ENCODE measurements at regions not wholly inside any gene's neighbourhood (a gene's known extent, or its start where the extent isn't known, plus 50 kb on each side); places are given as distances from the start of the nearest gene placed in this dataset.
"Not testable (repeated sequence)": the region's sequence is repeated elsewhere in the genome, so short reads cannot be mapped to it uniquely, and the experiment has no call there.

DNA sequence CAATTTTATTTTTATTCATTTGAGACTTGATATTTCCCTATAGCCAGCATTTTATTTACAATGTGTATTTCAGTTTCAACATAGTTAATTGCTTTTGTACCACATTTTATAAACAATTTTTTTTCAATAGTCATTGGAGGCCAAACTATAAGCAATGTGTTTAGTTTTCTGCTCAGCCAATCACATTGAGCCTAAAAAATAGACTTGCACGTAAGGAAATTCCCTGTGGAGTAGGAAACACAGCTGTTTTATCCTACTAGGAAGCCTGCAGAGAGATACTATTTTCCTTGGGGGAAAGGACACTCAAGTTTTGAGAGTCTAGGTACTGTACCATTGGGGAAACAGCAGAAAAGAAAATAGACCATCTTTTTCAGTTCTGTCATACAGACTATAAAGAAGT is 410.2 kb upstream of the GOT2 start:
- in situ Hi-C loops (cut with HindIII; ENCODE audit: low sequenced_read_pairs), result no loop called here
- DNase-seq (ENCODE audit: low spot score), result no peak

GRCh38 chr16:59126486-59126885 is 392.4 kb upstream of the GOT2 start:
- in situ Hi-C loops (cut with HindIII; ENCODE audit: low sequenced_read_pairs), result no loop called here
- no peak for DNase-seq (ENCODE audit: low spot score)

DNA sequence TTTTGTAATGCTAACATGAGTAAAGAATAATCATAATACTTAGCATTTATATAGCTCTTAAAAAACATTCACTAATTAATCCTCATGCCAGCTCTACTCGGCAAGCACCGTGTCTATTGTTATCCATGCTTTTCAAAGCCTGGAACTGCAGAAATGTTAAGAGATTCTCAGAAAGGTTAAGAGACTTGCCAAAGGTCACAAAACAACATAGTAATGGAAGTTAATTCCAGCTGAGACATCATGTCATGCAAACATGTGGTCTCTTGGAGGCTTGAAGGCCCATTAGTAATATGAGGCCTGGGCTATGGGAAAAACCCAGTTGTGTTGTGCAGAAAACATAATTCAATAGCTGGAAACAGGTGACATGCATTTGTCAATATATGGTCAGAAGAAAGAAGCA is 389.9 kb upstream of the GOT2 start:
- no peak for DNase-seq (ENCODE audit: low spot score)
- in situ Hi-C loops (cut with HindIII; ENCODE audit: low sequenced_read_pairs), result no loop called here

DNA sequence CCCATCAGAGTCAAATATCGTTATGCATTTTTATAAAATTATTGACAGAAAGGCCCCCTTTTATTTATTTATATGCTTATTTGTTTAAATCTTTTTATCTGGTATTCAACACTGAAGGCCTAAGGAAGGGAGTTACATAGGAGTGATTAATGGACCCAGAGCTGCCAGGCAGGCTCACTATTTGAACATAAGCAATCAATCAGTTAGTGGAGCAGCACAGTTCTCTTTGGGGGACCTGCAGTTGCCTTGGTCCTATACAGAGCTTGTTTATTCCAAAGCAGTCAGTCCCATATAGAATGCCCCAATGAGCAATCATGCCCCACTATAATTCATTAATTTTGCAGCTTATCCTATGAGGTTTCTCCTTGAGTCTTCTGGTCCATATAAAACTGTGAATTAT is 389.4 kb upstream of the GOT2 start:
- in situ Hi-C loops (cut with HindIII; ENCODE audit: low sequenced_read_pairs), result no loop called here
- DNase-seq (ENCODE audit: low spot score), result no peak

GRCh38 chr16:59122262-59122537 is 388.1 kb upstream of the GOT2 start:
- in situ Hi-C loops (cut with HindIII; ENCODE audit: low sequenced_read_pairs), result no loop called here
- DNase-seq (ENCODE audit: low spot score), result no peak

DNA sequence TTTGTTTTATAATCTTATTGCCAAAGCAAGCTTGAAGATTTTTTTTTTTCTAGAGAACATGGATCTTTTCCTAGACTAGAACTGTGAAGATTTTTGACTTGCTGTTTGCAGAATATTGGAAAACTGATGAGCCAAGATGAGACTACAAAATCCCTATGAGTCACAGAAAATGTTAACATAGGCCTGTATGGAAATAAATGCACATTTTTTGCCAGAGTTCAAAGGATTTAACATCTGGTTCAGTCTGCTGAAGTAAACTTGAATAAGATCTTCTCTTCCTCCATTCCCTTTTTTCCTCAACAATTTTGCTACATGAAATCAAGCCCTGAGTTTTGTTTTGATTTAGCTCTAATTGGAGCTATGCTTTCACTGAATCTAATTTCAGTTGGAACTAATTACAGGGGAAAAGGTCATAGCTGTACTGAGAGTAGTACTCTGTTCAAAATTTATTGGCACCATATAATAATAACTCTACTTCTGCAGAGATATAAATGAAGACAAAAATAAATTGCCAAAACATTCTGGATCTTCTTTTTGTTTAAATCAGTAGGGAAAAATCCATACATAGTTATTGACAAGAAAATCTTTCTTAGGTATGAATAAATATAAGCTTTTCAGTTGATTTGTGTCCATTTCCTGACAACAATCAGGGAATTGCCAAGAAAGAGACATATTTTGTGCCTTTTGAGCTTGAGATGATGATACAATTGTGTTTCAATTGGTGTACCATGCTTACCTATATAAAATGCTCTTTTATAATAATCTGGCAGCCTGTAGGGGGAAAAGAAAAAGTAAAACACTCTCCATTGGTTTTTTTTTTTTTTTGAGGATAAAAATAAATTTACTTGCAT is 387.5 kb upstream of the GOT2 start:
- in situ Hi-C loops (cut with HindIII; ENCODE audit: low sequenced_read_pairs), result no loop called here
- DNase-seq (ENCODE audit: low spot score), result no peak

- in situ Hi-C loops (cut with HindIII; ENCODE audit: low sequenced_read_pairs), result no loop called here
- DNase-seq (ENCODE audit: low spot score), result no peak
Measured at GRCh38 chr16:59116744-59117143, 382.6 kb upstream of the GOT2 start.

DNA sequence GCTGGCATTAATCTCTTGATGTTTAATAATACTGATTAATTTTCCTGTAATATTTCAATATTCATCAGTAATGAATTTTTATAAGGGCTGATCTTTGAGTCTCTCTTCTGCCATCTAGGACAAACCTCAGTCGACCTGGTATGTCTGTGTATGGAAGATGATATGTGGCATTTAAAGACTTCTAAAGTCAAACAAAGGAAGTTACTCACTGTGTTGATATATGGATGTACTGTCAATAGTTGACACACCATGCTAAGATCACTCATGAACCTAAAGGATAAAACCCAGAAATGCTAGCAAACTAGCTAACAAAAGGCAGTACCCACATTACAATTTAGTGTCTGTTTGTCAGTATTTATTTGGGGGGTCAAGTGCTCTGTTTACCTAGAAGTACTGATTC is 380.7 kb upstream of the GOT2 start:
- in situ Hi-C loops (cut with HindIII; ENCODE audit: low sequenced_read_pairs), result no loop called here
- DNase-seq (ENCODE audit: low spot score), result no peak

- in situ Hi-C loops (cut with HindIII; ENCODE audit: low sequenced_read_pairs), result no loop called here
- no peak for DNase-seq (ENCODE audit: low spot score)
Measured at GRCh38 chr16:59113004-59113670, 379.0 kb upstream of the GOT2 start.

DNA sequence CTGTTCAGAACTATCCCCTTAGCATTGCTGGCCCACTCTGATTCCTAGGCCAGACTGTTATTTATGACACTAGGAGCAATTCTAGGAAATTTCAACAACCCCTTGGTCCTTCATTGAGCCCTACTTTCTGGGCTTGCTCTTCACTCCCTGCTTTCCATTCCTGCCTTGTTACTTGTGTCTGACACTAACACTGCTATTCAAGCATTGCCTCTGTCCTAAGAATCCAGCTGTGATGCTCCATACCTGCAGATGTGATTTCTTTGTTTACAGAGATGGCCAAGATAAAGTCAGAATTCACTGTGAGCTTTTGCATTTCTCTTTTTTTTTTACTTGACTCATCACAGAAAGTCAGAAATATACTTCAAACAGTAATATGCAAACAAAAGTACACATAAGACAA is 377.2 kb upstream of the GOT2 start:
- in situ Hi-C loops (cut with HindIII; ENCODE audit: low sequenced_read_pairs), result no loop called here
- no peak for DNase-seq (ENCODE audit: low spot score)

- in situ Hi-C loops (cut with HindIII; ENCODE audit: low sequenced_read_pairs), result no loop called here
- no peak for DNase-seq (ENCODE audit: low spot score)
Measured at GRCh38 chr16:59108374-59108773, 374.3 kb upstream of the GOT2 start.

DNA sequence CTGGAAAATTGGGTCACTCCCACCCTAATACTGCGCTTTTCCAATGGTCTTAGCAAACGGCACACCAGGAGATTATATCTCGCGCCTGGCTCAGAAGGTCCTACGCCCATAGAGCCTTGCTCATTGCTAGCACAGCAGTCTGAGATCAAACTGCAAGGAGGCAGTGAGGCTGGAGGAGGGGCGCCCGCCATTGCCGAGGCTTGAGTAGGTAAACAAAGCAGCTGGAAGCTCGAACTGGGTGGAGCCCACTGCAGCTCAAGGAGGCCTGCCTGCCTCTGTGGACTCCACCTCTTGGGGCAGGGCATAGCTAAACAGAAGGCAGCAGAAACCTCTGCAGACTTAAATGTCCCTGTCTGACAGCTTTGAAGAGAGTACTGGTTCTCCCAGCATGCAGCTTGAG is 362.6 kb upstream of the GOT2 start:
- DNase-seq (ENCODE audit: low spot score); in situ Hi-C loops (cut with HindIII; ENCODE audit: low sequenced_read_pairs): not testable (repeated sequence)

DNA sequence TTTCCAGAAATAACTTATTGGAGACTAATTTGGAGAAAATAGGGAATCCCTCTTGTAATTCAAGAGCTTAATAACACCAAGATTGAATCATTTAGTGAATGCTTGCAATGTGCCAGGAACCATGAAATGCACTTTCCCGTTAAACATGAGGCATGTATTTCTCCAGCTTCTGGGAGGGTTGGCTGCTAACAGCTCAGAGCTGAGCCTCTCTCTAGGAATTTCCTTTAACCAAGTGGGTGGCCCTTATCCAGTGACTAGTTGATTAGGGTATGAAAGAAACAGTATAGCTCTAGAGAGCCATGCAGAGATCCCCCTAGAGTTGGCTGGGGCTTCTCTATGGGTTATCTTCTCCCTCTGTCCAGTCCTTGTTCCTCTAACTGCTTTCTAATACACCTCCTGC is 356.4 kb upstream of the GOT2 start:
- DNase-seq (ENCODE audit: low spot score), result no peak
- in situ Hi-C loops (cut with HindIII; ENCODE audit: low sequenced_read_pairs), result no loop called here

GRCh38 chr16:59088431-59088830 is 354.3 kb upstream of the GOT2 start:
- no peak for DNase-seq (ENCODE audit: low spot score)
- in situ Hi-C loops (cut with HindIII; ENCODE audit: low sequenced_read_pairs), result no loop called here

DNA sequence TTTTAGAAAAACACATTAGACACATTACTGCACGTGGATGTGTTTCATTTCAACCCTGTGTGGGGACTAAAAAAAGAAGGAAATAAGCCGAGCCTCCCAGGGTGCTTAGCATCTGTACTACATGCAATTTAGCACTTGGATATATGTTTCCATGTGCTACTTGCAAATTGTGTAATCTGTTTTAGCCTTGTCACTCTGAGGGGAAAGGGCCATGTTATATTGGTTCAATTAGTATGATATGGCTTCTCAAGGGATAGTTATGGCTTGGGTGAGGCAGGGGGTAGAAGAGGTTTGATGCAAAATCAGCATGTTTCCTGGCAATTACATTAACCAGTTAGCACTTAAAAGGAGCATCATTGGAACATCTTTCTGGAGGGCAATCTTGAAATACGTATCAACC is 353.5 kb upstream of the GOT2 start:
- no peak for DNase-seq (ENCODE audit: low spot score)
- in situ Hi-C loops (cut with HindIII; ENCODE audit: low sequenced_read_pairs), result no loop called here

DNA sequence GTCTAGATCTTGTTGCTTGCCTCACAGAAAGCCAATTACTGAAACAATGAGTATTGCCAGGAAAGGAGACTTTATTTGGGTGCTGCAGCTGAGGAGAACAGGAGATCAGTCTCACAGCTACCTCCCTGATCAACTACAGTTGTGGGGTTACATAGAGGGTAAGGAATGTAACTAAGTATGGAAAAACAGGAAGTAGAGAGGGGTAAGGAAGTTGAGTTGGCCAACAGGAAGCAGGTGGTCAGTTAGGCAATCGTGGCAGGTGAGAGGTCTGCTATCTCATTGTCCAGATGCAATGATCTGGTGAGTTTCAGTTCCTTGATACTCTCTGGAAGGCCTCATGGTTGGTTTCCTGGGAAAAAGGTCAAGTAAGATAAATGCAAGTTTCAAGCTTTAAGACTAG is 333.1 kb upstream of the GOT2 start:
- in situ Hi-C loops (cut with HindIII; ENCODE audit: low sequenced_read_pairs), result no loop called here
- no peak for DNase-seq (ENCODE audit: low spot score)

DNA sequence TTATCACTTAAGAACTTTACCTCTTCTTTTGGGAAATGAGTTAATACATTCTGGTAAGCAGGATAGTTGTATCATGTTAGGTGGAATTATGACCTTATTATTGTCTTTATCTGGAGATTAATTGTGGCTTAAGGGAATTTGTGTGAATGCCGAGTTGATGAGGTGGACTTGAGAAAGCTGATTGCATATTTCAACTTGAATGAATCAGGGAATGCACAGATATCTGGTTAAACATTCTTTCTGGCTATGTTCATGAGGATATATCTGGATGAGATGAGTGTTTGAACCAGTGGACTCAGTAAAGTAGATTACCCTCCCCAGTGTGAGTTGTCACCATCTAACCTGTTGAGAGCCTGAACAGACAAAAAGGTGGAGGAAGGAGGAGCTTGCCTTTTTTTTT is 326.1 kb upstream of the GOT2 start:
- in situ Hi-C loops (cut with HindIII; ENCODE audit: low sequenced_read_pairs), result no loop called here
- no peak for DNase-seq (ENCODE audit: low spot score)

- in situ Hi-C loops (cut with HindIII; ENCODE audit: low sequenced_read_pairs), result no loop called here
- no peak for DNase-seq (ENCODE audit: low spot score)
Measured at GRCh38 chr16:59058250-59058649, 324.1 kb upstream of the GOT2 start.

GRCh38 chr16:59053911-59054310 is 319.8 kb upstream of the GOT2 start:
- in situ Hi-C loops (cut with HindIII; ENCODE audit: low sequenced_read_pairs), result no loop called here
- no peak for DNase-seq (ENCODE audit: low spot score)

DNA sequence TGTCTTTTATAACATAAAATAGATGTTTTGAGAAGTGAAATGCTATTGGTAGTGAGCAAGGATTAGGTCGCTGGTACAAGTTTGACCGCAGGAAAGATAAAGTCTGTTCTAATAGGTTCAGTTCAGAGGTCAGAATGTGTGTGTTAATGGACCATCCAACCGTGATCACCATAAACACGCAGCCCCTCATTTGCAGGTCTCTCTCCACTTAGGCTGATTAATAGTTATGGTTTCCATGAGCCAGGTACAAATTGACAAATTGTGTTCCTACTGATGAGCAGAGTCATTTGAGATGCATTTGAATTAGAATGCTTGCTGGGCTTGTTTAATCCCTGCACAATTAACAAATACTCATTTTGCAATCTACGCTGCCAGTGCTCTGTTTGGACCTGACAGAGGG is 318.1 kb upstream of the GOT2 start:
- DNase-seq (ENCODE audit: low spot score), result no peak
- in situ Hi-C loops (cut with HindIII; ENCODE audit: low sequenced_read_pairs), result no loop called here

GRCh38 chr16:59048876-59049275 is 314.8 kb upstream of the GOT2 start:
- in situ Hi-C loops (cut with HindIII; ENCODE audit: low sequenced_read_pairs), result no loop called here
- DNase-seq (ENCODE audit: low spot score), result no peak
